Testis (tissue), 2 donors: ENCODE measurements at regions not wholly inside any gene's neighbourhood (a gene's known extent, or its start where the extent isn't known, plus 50 kb on each side); places are given as distances from the start of the nearest gene placed in this dataset.

Experiments
- POLR2A ChIP-seq: fragments of 450-650 bp; IDR thresholded peaks from one replicate; pipeline ENCODE4 v1.6.1; 2017; ENCODE audit warnings: antibody characterized with exemption, mild to moderate bottlenecking, moderate library complexity
- TF ChIP-seq, protein P1 (sequence below), 3 experiments: fragments of 450-650 bp in 2 of 3; fragments of 200-600 bp in 1 of 3; sonication (generic) in 1 of 3; IDR thresholded peaks; one replicate each; pipeline ENCODE4 v1.5.1; 2016 to 2019; ENCODE audit warnings: antibody characterized with exemption in 3 of 3, mild to moderate bottlenecking in 2 of 3, moderate library complexity in 1 of 3

DNA sequence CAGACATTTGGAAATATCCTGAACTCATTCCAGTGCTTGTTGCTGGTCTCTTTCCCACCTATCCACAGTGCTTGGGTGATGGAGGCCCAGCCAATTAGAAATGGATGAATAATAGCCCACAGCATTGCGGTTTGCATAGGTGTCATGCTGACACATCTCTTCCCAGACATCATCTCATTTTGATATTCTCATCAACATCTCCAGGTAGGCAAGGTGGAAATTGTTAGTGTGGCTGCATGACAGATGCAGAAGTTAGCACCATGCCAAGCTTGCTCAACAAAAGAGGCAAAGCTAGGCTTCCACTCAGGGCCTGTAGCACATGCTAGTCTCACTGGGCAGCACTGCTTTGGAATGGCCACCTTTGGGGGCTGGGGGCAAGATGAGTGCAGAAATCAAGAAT is 1118.9 kb downstream of the VRK1 start:
- no peak for TF ChIP-seq POLR2A
- TF ChIP-seq, protein P1, sequence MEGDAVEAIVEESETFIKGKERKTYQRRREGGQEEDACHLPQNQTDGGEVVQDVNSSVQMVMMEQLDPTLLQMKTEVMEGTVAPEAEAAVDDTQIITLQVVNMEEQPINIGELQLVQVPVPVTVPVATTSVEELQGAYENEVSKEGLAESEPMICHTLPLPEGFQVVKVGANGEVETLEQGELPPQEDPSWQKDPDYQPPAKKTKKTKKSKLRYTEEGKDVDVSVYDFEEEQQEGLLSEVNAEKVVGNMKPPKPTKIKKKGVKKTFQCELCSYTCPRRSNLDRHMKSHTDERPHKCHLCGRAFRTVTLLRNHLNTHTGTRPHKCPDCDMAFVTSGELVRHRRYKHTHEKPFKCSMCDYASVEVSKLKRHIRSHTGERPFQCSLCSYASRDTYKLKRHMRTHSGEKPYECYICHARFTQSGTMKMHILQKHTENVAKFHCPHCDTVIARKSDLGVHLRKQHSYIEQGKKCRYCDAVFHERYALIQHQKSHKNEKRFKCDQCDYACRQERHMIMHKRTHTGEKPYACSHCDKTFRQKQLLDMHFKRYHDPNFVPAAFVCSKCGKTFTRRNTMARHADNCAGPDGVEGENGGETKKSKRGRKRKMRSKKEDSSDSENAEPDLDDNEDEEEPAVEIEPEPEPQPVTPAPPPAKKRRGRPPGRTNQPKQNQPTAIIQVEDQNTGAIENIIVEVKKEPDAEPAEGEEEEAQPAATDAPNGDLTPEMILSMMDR (IDR thresholded peaks at IDR 0.05) = no peak
